Stromal cell of bone marrow (primary cell): ENCODE measurements at regions not wholly inside any gene's neighbourhood (a gene's known extent, or its start where the extent isn't known, plus 50 kb on each side); places are given as distances from the start of the nearest gene placed in this dataset.
"Not testable (repeated sequence)": the region's sequence is repeated elsewhere in the genome, so short reads cannot be mapped to it uniquely, and the experiment has no call there.

Experiments used
- DNase-seq: peaks from one replicate; pipeline ENCODE4 v3.0.0-alpha.2; 2012; ENCODE audit warnings: low read depth

GRCh38 chr5:18732556-18733479 is 1098.6 kb downstream of the TAF11L14 start:
- DNase-seq = no peak

GRCh38 chr5:18736051-18736398 is 1101.8 kb downstream of the TAF11L14 start:
- DNase-seq = no peak

- not testable (repeated sequence) for DNase-seq
Measured at GRCh38 chr5:18736736-18737135, 1102.5 kb downstream of the TAF11L14 start.

DNA sequence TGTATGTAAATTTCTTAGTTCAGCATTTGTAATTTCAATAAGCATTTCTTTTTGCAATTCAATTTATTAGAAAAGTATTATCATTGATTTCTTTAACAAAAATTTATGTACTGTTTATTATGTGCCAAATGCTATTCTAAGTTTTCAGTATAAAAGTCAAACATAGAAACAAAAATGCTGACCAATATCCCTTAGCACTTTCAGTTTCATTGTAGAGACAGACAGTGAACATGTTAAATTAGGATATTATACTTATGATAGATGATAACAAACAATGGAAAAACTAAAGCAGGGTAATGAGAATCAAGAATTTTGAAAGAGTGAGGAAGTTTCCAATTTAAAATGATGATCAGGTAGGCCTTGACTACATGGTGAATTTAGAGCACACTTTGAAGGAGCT is 1106.0 kb downstream of the TAF11L14 start:
- DNase-seq = no peak

GRCh38 chr5:18742830-18743229 is 1108.6 kb downstream of the TAF11L14 start:
- no peak for DNase-seq

DNA sequence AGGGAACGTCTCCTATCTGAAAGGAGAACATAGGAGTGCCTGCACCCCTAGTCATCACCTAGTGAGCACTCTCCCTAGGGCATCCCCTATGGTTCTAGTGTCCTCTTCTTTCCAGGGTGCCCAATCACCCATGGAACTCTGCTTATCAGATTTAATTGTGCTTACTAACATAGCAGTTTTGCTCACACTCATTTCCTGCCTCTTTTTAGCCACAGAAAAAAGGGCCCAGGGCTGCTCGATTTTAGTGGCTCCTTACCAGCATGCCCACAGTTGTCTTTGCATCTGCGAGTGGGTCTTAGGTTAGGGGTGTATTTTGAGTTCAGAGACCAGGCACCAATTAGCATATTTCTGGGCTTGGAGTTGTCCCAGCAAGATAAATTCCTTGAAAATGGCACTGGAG is 1110.2 kb downstream of the TAF11L14 start:
- no peak for DNase-seq

- DNase-seq = no peak
Measured at GRCh38 chr5:18745042-18745987, 1111.1 kb downstream of the TAF11L14 start.

GRCh38 chr5:18745988-18746615 is 1111.8 kb downstream of the TAF11L14 start:
- no peak for DNase-seq

GRCh38 chr5:18749763-18750162 is 1115.5 kb downstream of the TAF11L14 start:
- no peak for DNase-seq

DNA sequence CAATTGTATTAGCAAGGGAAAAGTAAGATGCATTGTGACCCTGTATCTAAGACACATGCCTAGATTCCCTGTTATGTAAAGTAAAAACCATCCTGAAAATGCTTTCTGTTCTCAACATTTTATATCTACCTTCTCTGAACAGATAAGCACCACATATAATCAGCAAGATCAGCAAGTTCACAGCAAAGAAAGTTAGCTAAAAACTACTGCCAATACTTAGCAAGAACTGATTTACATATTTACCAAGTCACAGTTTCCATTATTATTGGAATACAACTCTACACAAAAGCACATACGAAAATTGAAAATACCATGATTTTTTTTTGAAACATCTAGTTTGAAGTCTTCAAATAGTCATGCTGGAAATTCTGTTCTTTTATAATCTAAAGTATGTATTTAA is 1118.1 kb downstream of the TAF11L14 start:
- no peak for DNase-seq

DNA sequence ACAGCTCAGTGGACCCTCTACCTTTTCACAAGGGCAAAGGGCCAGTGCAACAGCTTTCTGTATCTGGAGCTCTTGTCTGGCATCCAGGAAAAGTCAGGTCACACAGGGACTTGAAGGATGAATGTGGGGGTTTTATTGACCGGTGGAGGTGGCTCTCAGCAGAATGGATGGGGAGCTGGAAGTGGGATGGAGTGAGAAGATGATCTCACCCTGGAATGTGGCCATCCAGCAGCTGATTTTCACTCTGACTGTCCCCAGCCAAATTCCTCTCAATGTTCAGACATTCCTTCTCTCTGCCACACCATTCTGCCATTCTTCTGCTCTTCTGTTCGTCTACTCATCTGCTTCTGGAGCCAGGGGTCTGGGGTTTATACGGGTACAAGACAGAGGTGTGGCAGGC is 1119.9 kb downstream of the TAF11L14 start:
- DNase-seq = no peak

GRCh38 chr5:18761801-18762200 is 1127.5 kb downstream of the TAF11L14 start:
- no peak for DNase-seq

GRCh38 chr5:18764161-18764560 is 1129.9 kb downstream of the TAF11L14 start:
- DNase-seq = no peak

GRCh38 chr5:18765304-18765703 is 1131.0 kb downstream of the TAF11L14 start:
- DNase-seq = no peak

DNA sequence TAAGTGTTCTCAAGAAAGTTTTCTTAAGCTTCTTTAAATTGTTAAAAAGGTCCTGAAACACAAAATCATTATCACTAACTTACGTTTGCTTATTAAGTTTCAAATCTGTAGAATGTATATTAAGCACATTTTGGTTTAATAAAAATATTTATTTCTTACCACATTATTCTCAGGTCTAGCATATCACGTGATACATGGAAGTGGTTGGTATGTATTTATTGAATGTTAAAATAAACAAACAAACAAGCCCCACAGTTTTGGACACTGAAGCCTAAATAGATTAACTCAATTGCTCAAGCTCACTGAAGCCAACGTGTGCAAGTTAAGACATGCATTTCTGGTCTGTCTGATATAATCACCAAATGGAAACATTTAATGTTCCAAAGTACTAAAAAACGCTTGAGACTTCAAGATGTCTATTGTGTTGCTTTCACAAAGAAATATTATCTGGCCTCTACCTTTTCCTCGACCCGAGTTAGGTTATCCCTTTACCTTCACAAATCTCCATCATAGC is 1136.9 kb downstream of the TAF11L14 start:
- no peak for DNase-seq

DNA sequence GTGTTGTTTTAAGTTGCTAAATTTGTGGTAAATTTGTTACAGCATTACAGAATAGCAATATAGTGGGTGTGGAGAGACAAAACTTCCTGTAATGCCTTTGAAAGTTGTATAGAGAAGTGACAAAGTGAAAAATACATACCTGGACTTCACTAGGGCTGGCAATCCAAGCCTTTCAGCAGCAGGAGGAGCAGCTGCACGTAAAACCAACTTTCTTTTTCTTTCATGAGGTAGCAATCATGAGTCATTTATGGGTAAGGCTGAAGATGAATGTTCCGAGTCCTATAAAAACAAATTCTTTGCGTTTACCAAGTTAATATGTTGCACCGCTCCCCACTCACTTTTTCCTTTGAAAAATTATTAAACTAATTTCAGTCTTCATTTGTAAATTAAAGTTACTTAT is 1138.2 kb downstream of the TAF11L14 start:
- no peak for DNase-seq

GRCh38 chr5:18778225-18778624 is 1144.0 kb downstream of the TAF11L14 start:
- DNase-seq = no peak

DNA sequence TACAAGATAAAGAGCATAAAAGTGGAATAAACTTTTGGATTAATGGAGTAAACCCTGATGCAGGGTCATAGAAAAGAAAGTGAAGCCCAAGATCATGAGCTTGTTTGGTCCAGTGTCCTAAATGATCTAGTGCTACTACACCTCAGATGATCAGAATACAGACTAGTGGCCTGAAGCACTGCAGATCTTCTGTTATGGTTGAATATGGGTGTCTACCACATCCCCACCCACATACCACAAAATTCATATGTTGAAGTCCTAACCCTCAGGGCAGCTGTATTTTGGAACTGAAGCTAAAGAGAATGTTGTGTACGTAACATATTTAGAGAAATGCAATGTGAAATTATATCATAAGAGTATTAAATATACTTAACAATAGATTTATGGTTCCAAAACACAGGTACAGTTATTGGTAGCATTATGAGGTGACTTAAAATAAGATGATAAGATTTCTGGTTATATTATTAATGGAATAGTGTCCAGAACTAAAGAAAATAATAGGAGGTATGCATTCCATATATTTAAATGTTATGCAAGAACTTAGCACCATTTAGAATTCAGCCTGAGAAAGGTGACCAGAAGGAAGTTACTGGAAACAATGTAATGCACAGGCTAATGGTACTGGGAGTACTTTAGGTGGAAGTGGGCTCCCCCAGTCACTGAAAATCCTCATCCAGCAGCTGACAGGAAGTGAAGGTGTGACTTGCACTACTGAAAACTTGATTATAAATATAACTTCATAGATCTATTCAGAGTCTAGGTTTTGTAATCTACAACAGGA is 1155.1 kb downstream of the TAF11L14 start:
- no peak for DNase-seq

DNA sequence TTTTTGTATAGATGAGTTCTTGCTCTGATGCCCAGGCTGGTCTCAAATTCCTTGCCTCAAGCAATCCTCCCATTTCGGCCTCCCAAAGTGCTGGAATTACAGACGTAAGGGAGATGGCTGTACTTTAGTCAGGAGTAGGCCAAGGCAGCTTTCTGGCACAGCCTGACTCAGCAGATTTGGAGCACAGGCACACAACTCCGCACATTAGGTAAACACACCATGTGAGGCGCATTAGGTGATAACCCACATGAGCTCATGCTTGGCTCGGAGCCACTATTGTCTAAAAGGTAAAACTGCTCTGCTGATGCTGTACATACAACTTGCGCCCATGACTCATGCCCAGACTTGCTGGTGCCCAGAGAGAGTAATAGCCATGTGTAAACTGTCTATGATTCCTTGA is 1157.9 kb downstream of the TAF11L14 start:
- DNase-seq = no peak

GRCh38 chr5:18797222-18797621 is 1163.0 kb downstream of the TAF11L14 start:
- DNase-seq = no peak

DNA sequence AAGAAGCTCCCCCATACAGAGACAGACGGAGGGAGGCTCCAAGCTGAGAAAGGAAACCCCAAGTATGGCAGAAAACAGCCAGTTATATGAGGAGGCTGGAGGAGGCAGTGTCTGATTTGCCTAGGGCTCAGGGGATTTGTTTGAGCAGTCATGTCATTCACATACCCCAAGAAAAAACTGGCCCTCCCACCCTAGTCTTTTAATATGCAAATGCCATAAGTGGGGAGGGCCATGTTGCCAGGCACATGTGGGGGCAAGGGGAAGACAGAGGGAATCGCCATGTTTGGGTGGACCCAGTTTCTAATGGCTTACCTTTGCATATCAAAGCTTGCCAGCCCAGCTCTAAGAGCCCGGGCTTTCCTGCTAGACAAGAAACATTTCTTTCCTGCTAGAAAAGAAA is 1163.8 kb downstream of the TAF11L14 start:
- DNase-seq = no peak
